Uterus (tissue), 2 donors: ENCODE measurements at regions not wholly inside any gene's neighbourhood (a gene's known extent, or its start where the extent isn't known, plus 50 kb on each side); places are given as distances from the start of the nearest gene placed in this dataset.

Experiments used
- POLR2A ChIP-seq, 2 donors: fragments of 450-650 bp; IDR thresholded peaks; one replicate each; pipeline ENCODE4 v1.6.1; 2016; ENCODE audit warnings: antibody characterized with exemption in 2 of 2, mild to moderate bottlenecking in 1 of 2, moderate library complexity in 1 of 2
- TF ChIP-seq, protein P1 (sequence below), 4 experiments: fragments of 200-600 bp in 2 of 4; fragments of 450-650 bp in 2 of 4; sonication (generic) in 2 of 4; IDR thresholded peaks; one replicate each; pipeline ENCODE4 v1.5.1; 2016 to 2019; ENCODE audit warnings: antibody characterized with exemption in 4 of 4, mild to moderate bottlenecking in 2 of 4, moderate library complexity in 1 of 4

DNA sequence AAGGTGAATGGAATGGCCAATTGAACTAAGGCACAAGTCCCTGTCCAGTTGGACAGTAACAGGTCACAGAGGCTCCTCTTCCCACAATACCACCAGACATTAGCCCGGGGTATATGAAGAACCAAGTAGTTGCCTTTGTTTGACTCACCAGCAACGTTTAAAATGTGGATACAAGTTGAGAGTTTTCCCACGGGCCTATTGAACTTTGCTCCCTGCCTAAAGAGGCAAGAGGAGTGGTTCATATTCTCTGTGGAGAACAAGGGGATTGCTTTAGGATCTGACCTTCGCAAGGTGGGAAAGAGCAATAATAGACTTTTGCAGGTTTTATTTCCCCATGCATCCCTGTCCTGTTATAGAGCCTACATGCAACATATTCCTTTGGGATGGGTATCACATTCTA lies 177.2 kb downstream of the POU4F1 start:
- TF ChIP-seq, protein P1, sequence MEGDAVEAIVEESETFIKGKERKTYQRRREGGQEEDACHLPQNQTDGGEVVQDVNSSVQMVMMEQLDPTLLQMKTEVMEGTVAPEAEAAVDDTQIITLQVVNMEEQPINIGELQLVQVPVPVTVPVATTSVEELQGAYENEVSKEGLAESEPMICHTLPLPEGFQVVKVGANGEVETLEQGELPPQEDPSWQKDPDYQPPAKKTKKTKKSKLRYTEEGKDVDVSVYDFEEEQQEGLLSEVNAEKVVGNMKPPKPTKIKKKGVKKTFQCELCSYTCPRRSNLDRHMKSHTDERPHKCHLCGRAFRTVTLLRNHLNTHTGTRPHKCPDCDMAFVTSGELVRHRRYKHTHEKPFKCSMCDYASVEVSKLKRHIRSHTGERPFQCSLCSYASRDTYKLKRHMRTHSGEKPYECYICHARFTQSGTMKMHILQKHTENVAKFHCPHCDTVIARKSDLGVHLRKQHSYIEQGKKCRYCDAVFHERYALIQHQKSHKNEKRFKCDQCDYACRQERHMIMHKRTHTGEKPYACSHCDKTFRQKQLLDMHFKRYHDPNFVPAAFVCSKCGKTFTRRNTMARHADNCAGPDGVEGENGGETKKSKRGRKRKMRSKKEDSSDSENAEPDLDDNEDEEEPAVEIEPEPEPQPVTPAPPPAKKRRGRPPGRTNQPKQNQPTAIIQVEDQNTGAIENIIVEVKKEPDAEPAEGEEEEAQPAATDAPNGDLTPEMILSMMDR (IDR thresholded peaks at IDR 0.05) = no peak
- TF ChIP-seq POLR2A (IDR thresholded peaks at IDR 0.05) = no peak
